ENCODE measurements at regions not wholly inside any gene's neighbourhood (a gene's known extent, or its start where the extent isn't known, plus 50 kb on each side); places are given as distances from the start of the nearest gene placed in this dataset.
"Not testable (repeated sequence)": the region's sequence is repeated elsewhere in the genome, so short reads cannot be mapped to it uniquely, and the experiment has no call there.

GRCh38 chr6:97459535-97459934, 176.5 kb upstream of the MMS22L start:
- no peak for DNase-seq

GRCh38 chr6:97459986-97460385, 177.0 kb upstream of the MMS22L start:
- DNase-seq = no peak

GRCh38 chr6:97460394-97461080, 177.5 kb upstream of the MMS22L start:
- DNase-seq = no peak

GRCh38 chr6:97461218-97461617, 178.2 kb upstream of the MMS22L start:
- no peak for DNase-seq

GRCh38 chr6:97462031-97462430, 179.0 kb upstream of the MMS22L start:
- no peak for DNase-seq

- no peak for DNase-seq
These were observed 180.1 kb upstream of the MMS22L start for GRCh38 chr6:97462938-97463598.

- DNase-seq = no peak
These were observed 183.0 kb upstream of the MMS22L start for GRCh38 chr6:97465877-97466561.

- no peak for DNase-seq
These were observed 186.0 kb upstream of the MMS22L start for GRCh38 chr6:97468981-97469380.

GRCh38 chr6:97469451-97469850, 186.4 kb upstream of the MMS22L start:
- DNase-seq = no peak

- DNase-seq = no peak
These were observed 187.3 kb upstream of the MMS22L start for GRCh38 chr6:97470322-97470721.

GRCh38 chr6:97473979-97474378, 191.0 kb upstream of the MMS22L start:
- no peak for DNase-seq

GRCh38 chr6:97497713-97498331, 214.8 kb upstream of the MMS22L start:
- DNase-seq = peak; percentile 67

GRCh38 chr6:97501853-97502252, 218.8 kb upstream of the MMS22L start:
- no peak for DNase-seq

- DNase-seq = no peak
These were observed 225.6 kb upstream of the MMS22L start for GRCh38 chr6:97508646-97509045.

- not testable (repeated sequence) for DNase-seq
These were observed 230.2 kb upstream of the MMS22L start for GRCh38 chr6:97513260-97513659.

GRCh38 chr6:97524811-97525210, 241.8 kb upstream of the MMS22L start:
- no peak for DNase-seq

GRCh38 chr6:97535800-97536199, 252.8 kb upstream of the MMS22L start:
- DNase-seq = no peak

GRCh38 chr6:97548354-97548753, 265.3 kb upstream of the MMS22L start:
- DNase-seq = no peak

- no peak for DNase-seq
These were observed 274.3 kb upstream of the MMS22L start for GRCh38 chr6:97557355-97557754.

GRCh38 chr6:97563529-97563928, 280.5 kb upstream of the MMS22L start:
- DNase-seq = no peak

- DNase-seq = no peak
These were observed 289.9 kb upstream of the MMS22L start for GRCh38 chr6:97572943-97573342.

GRCh38 chr6:97586344-97586743, 303.3 kb upstream of the MMS22L start:
- DNase-seq = no peak

- DNase-seq = no peak
These were observed 308.9 kb upstream of the MMS22L start for GRCh38 chr6:97591955-97592354.

GRCh38 chr6:97594844-97595243, 311.8 kb upstream of the MMS22L start:
- no peak for DNase-seq

All from activated CD4-positive, alpha-beta T cell treated with anti-CD3 and anti-CD28 coated beads, Interleukin-2, Interleukin-6, amounts not matched to agents 100 ng/mL and 50 ng/mL, durations not matched to agents 16 hours and 8 hours (primary cell).